Cortex of kidney (tissue), 1 donor: ENCODE measurements at regions not wholly inside any gene's neighbourhood (a gene's known extent, or its start where the extent isn't known, plus 50 kb on each side); places are given as distances from the start of the nearest gene placed in this dataset.

Experiments used
- DNase-seq: peaks from one replicate; lab custom pipeline; 2025; lab: John Stamatoyannopoulos, UW

DNA sequence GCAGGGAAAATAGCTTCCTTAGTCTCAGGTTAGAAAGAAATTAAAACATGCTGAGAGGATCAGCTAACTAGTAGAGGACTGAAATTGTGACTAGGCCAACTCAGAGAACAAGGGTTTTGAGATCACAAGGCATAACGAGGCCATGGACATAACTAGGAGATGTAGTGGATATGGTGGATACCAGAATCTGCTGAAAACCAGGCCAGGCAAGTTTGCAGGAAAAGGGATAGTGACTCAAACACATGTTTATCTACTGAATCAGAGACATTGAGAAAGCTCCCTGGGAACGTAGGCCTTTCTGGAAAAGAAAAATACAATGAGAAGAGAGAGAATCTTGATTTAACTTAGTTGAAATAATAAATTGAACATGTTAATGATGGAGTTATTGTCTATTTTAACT is 326.5 kb upstream of the GBE1 start:
- no peak for DNase-seq

GRCh38 chr3:82085851-82086475 is 324.5 kb upstream of the GBE1 start:
- no peak for DNase-seq

DNA sequence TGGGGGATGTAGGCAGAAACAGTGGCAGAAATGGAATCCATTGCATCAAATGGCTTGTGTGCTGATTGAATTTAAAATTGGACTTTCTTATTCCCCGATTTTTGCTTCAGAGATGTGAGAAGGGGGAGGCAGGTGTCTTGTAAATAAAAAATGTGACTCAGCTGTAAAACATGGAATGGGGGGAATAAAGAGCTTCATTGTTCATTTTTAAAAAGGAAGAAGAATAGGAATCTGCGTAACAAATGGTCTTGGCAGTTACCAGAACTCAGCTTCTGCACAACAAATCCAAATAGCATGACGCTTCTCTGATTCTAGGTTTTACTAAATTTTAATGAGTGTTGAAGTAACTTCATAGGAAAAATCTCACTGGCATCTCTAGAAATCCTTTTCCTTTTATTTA is 323.9 kb upstream of the GBE1 start:
- no peak for DNase-seq

DNA sequence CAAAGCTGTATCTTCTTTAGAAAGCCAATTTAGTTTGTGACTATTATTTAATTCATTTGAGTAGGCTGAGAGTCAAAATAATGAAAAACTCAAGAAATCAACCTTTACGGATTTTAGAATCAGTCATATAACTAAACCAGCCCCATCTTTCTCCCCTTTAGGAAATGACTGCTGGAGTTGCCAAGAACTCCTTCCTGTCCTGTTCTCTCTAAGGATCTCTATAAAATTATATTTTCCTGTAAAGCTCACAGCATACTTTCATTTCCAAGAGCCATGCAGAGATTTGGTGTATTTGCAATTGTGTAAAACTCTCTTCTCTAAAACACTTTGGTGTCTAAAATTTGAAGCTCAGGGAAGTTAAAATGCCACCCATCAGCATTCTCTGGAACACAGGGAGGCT is 323.4 kb upstream of the GBE1 start:
- no peak for DNase-seq

GRCh38 chr3:82082796-82083195 is 321.4 kb upstream of the GBE1 start:
- DNase-seq, result no peak

- DNase-seq, result no peak
Measured at GRCh38 chr3:82081351-82081750, 319.9 kb upstream of the GBE1 start.

GRCh38 chr3:82080792-82081191 is 319.3 kb upstream of the GBE1 start:
- no peak for DNase-seq

GRCh38 chr3:82080261-82080660 is 318.8 kb upstream of the GBE1 start:
- no peak for DNase-seq

- DNase-seq, result no peak
Measured at GRCh38 chr3:82079335-82079890, 318.0 kb upstream of the GBE1 start.

DNA sequence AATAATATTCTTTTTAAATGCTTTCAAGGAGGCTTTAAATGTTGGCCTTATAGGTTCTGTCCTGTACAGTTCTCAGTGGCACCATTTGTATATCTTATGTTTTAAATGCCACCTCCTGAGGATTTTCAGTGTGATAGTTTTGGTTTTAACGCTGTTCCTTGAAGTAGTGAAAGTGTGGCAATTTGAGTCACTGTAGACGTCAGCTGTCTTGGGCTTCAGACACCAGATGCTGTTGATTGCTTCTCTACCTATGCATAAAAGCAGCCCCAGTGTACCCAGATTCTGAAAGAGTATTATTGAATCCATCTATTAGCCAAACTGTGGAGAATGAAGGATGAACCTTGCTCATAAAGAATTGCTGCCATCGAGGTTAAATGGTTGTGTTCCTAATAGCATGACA is 316.8 kb upstream of the GBE1 start:
- no peak for DNase-seq

DNA sequence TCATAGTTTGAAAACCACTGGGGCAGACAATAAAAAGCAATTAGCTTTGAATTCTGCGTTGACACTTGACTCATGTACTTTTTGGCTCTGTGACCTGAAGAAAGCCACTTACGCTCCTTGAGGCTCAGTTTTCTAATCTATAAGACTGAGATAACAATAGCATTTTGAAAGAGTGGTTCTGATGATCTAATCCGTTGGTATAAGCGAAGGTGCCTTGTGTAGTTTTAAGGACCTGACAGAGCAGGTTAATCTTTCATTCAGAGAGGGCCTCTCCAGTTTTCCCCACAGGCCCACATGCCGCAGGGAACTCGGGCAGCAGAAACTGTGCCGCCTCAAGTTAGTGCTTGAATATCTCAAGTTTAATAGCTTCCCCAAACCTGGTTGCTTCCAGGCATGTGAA is 306.0 kb upstream of the GBE1 start:
- no peak for DNase-seq

DNA sequence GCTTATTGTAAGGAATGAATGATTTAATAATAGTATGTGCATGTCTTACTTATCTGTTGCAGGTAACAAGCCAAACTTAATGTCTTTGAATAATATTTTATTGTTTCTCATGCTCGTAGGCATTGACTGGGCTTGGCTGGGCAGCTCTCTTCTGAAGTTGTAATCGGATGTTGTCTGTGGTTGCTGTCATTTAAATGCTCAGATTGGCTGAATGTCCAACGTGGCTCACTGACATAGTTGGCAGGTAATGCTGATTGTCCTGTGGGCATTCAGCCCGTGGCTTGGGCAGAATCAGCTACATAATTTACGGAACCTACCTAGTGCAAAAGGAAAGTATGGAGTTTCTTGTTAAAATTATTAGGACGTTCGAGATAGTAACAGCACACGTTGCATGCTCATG is 297.4 kb upstream of the GBE1 start:
- no peak for DNase-seq

DNA sequence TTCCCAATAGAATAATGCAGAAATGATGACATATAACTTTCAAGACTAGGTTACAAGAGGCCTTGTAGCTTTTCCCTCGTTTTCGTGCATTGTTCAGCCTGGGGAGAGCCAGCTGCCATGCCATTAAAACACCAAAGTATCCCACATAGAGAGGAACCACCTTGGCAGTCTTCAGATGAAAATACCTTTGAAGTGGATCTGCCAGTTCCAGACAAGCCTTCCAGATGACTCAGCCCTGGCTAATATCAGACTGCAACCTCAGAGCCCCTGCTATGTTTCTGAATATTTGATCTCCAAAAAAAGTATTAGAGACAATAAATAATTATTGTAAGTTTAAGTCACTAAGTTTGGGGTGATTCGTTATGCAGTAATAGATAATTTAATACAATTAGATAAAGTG is 294.3 kb upstream of the GBE1 start:
- no peak for DNase-seq

- DNase-seq, result no peak
Measured at GRCh38 chr3:82054849-82055248, 293.4 kb upstream of the GBE1 start.

- DNase-seq, result no peak
Measured at GRCh38 chr3:82053236-82053635, 291.8 kb upstream of the GBE1 start.

- DNase-seq, result no peak
Measured at GRCh38 chr3:82050382-82050781, 288.9 kb upstream of the GBE1 start.

DNA sequence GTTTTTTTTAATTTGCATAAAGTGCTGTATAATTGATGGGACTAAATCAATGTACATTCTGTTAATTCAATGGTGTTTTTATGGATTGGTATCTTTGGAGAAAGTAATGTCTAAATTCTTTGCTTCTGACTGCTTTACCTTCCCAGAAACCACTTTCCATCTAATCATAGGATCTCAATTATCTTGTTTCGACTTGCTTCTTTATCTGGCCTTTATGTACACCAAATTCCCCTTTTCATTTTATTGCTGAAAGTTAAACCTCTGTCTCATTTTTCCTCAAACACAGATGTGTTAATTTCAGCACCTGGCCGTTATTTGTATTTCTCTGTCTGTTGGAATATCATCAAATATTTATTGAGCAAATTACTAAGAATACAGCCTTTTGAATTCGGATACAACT is 287.3 kb upstream of the GBE1 start:
- no peak for DNase-seq

DNA sequence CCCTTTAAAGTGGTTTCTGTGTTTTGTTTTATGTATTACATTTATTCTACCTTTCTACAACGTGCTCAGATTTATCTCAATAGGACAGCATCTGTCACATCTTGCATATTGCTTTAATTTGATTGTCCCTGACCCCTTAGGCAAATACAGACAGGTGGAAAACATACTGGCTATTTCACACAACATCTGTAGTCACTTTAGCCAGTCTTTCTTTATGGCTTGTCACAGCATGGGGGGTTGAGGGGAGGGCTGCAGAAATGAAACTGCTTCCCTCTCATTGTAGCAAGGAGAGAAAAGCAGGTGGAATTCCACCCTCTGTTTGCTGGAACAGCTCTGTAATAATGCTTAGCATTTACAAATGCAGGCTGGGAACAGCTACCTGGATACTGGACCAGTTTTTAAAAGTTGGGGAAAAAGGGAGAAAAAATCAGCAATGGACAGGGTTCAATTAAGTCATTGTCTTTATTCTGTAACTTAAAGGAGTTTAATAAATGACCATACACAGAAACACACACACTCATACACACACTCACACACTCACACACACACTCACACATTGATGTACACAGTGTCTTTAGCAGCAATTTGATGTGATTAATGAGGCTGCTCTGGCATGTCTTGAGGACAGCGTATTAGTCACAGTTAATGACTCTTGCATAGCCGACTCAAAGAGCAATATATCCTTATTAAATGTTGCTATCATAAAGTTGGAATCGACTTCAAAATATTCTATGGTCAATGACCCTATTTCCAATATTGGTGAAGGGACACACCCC is 283.7 kb upstream of the GBE1 start:
- no peak for DNase-seq

GRCh38 chr3:82038556-82038955 is 277.1 kb upstream of the GBE1 start:
- no peak for DNase-seq

GRCh38 chr3:82033186-82033585 is 271.7 kb upstream of the GBE1 start:
- DNase-seq, result no peak

DNA sequence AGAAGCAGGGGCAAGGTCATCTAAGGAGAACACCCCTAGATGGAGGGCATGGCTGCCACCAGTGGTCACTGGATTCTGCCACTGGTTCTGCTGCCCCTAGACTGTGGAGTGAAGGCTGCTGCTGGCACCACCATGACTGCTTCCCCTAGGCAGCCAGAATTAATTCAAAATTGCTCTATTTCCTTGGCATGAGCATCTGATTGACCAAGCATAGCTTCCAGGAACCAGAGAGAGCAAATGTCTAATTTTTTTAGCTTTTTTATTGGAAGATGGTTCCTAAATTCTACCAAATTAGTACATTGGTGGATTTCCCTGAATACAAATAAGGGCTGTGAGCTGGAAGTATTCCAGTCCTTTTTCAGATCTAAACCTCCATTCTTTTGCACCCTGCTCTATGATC is 270.2 kb upstream of the GBE1 start:
- DNase-seq, result no peak

DNA sequence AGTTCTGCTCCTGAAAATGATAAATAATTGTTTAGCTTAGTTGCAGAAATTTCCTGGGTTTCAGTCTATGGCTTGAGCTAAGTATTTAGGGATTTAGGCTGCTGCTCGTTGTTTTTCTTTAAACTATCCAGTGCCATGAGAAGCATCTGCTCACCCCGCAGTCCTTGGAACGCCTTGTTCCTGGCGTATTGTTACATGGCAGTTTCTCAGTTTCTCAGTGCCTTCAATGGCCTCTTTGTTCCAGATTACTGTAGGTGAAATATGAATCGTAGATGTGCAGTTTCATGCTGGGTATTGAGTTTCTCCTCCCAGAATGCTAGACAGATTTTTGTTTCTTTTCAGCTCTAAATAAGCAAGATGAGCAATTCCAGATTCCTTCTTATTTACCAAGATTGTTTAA is 269.5 kb upstream of the GBE1 start:
- no peak for DNase-seq

DNA sequence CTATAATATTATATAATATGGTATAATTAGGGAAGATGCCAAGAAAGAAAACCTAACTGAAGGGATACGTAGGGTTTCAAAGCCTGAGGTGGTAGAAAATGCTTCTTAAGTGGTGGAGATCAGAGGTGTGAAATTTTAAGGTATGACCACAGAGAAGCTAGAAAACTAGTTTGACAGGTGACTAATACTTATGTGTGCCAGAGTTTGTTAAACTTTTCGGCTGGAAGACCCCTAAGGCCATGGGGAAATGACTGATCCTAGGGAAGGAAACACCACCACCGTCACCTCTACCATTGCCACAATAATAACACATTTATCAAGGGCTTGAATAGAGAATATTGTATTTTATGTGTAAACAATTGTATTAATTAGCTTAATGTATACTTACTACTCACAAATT is 261.4 kb upstream of the GBE1 start:
- no peak for DNase-seq

GRCh38 chr3:82020282-82020681 is 258.8 kb upstream of the GBE1 start:
- DNase-seq, result no peak
